Naive B cell (primary cell): ENCODE measurements at regions not wholly inside any gene's neighbourhood (a gene's known extent, or its start where the extent isn't known, plus 50 kb on each side); places are given as distances from the start of the nearest gene placed in this dataset.

Experiments
- ATAC-seq, 2 donors: fragments of 150-1000 bp; cut with Tn5 transposase; 2 replicates each; pipeline ENCODE4 v1.10.0; 2021; ENCODE audit warnings: low read depth in 2 of 2, mild to moderate bottlenecking in 2 of 2, moderate library complexity in 2 of 2
- DNase-seq: peaks from one replicate; pipeline ENCODE4 v3.0.0; 2022
- H3K27ac Mint-ChIP-seq, 6 donors: one replicate each; pipeline ENCODE4 v1.8.0; 2020 to 2022; ENCODE audit warnings: mild to moderate bottlenecking in 6 of 6, mixed read lengths in 6 of 6, moderate library complexity in 5 of 6, inconsistent platforms in 2 of 6
- H3K27me3 Mint-ChIP-seq, 3 donors: one replicate each; pipeline ENCODE4 v1.8.0; 2021 to 2022; ENCODE audit warnings: mixed read lengths in 3 of 3, mild to moderate bottlenecking in 1 of 3
- H3K36me3 Mint-ChIP-seq, 2 donors: one replicate each; pipeline ENCODE4 v1.8.0; 2020 to 2022; ENCODE audit warnings: mixed read lengths in 2 of 2, inconsistent platforms in 1 of 2, mild to moderate bottlenecking in 1 of 2
- H3K4me1 Mint-ChIP-seq, 3 donors: one replicate each; pipeline ENCODE4 v1.8.0; 2020 to 2022; ENCODE audit warnings: mixed read lengths in 3 of 3, inconsistent platforms in 1 of 3, mild to moderate bottlenecking in 1 of 3, moderate library complexity in 1 of 3
- H3K4me3 Mint-ChIP-seq, 8 donors: one replicate each; pipeline ENCODE4 v1.8.0; 2020 to 2022; ENCODE audit warnings: mild to moderate bottlenecking in 8 of 8, mixed read lengths in 8 of 8, moderate library complexity in 8 of 8, inconsistent platforms in 2 of 8
- H3K9me3 Mint-ChIP-seq, 7 donors: one replicate each; pipeline ENCODE4 v1.8.0; 2020 to 2022; ENCODE audit warnings: mixed read lengths in 7 of 7, mild to moderate bottlenecking in 5 of 7, inconsistent platforms in 2 of 7, moderate library complexity in 1 of 7

GRCh38 chr21:45592208-45592619 is 50.0 kb upstream of the SLC19A1 start:
- H3K27me3 Mint-ChIP-seq: peaks cover 32 to 52% (median 40%) of the 10 kb centered on the region in 3 donors
- H3K9me3 Mint-ChIP-seq: peaks cover 7 to 14% (median 10%) of the 10 kb centered on the region in 7 donors
- DNase-seq: peak; percentile 36
- no peak overlapping the region for H3K27ac Mint-ChIP-seq
- peak; percentile 62 to 71 for ATAC-seq
- peak overlapping the region in 2 of 8 donors; percentile 14 to 28 for H3K4me3 Mint-ChIP-seq
- peaks cover 5 to 8% (median 7%) of the 10 kb centered on the region in 3 donors for H3K4me1 Mint-ChIP-seq
- H3K36me3 Mint-ChIP-seq: peaks cover 3 to 20% of the 10 kb centered on the region in 2 donors

GRCh38 chr21:45592626-45593134 is 50.4 kb upstream of the SLC19A1 start:
- Mint-ChIP-seq H3K27me3 (peaks cover 29 to 47% (median 36%) of the 10 kb centered on the region in 3 donors), H3K9me3 (peaks cover 3 to 9% (median 7%) of the 10 kb centered on the region in 7 donors), H3K36me3 (peaks cover 0 to 15% of the 10 kb centered on the region in 2 donors), H3K27ac (peak overlapping the region in 1 of 6 donors; percentile 40), H3K4me1 (peaks cover 5 to 8% (median 7%) of the 10 kb centered on the region in 3 donors), H3K4me3 (peak overlapping the region in 1 of 8 donors; percentile 14)
- DNase-seq (no peak), ATAC-seq (no peak)

GRCh38 chr21:45593162-45594022 is 50.1 kb upstream of the PCBP3 start:
- peaks cover 23 to 40% (median 29%) of the 10 kb centered on the region in 3 donors for H3K27me3 Mint-ChIP-seq
- peaks cover 0 to 8% of the 10 kb centered on the region in 2 donors for H3K36me3 Mint-ChIP-seq
- ATAC-seq (no peak), DNase-seq (no peak)
- H3K4me1 Mint-ChIP-seq: peaks cover 5 to 8% (median 7%) of the 10 kb centered on the region in 3 donors
- peaks cover 2 to 9% (median 5%) of the 10 kb centered on the region in 7 donors for H3K9me3 Mint-ChIP-seq
- H3K27ac Mint-ChIP-seq: peak overlapping the region in 3 of 6 donors; percentile 2 to 62 (median 28)
- peak overlapping the region in 1 of 8 donors; percentile 41 for H3K4me3 Mint-ChIP-seq
